OCI-LY7 (cell line): ENCODE measurements at regions not wholly inside any gene's neighbourhood (a gene's known extent, or its start where the extent isn't known, plus 50 kb on each side); places are given as distances from the start of the nearest gene placed in this dataset.

Source experiments
- BruUV-seq: library from RNA; stranded (reverse); fragments of 400-500 nt; replicated peaks from 2 replicates; lab custom pipeline; 2021; lab: Mats Ljungman, UMichigan
- CTCF ChIA-PET: fragments of 300-600 bp; sonication (Branson Sonifier 250); formaldehyde crosslinking; loops from one replicate; lab custom pipeline; 2022; ENCODE audit warnings: antibody characterized with exemption; ENCODE audit not compliant: unreplicated experiment; lab: Charles Lee
- POLR2A ChIA-PET: fragments of 300-600 bp; sonication (Branson Sonifier 250); formaldehyde crosslinking; loops from one replicate; lab custom pipeline; 2022; ENCODE audit warnings: antibody characterized with exemption; lab: Charles Lee
- DNase-seq: peaks from one replicate; pipeline ENCODE4 v3.0.0-alpha.2; 2015; ENCODE audit warnings: low spot score
- H2AFZ ChIP-seq: fragments of 200-600 bp; sonication (generic), shearing (Covaris generic); 2 replicates; pipeline ENCODE4 v1.6.1; 2014; ENCODE audit warnings: mild to moderate bottlenecking, antibody characterized with exemption, low read length, moderate library complexity
- H3K27ac ChIP-seq: fragments of 200-600 bp; sonication (generic); 2 replicates; pipeline ENCODE4 v1.5.1; 2014; ENCODE audit warnings: mixed run types, low read depth, mild to moderate bottlenecking, moderate library complexity, low read length, inconsistent platforms; ENCODE audit not compliant: poor library complexity, severe bottlenecking
- H3K36me3 ChIP-seq: fragments of 200-600 bp; sonication (generic); 2 replicates; pipeline ENCODE4 v1.6.1; 2014; ENCODE audit warnings: mild to moderate bottlenecking, antibody characterized with exemption, low read length, moderate library complexity, mixed read lengths; ENCODE audit not compliant: insufficient read depth
- H3K4me1 ChIP-seq: fragments of 200-600 bp; sonication (generic); 2 replicates; pipeline ENCODE4 v1.5.1; 2014; ENCODE audit warnings: mild to moderate bottlenecking, low read length; ENCODE audit not compliant: insufficient read depth, poor library complexity, severe bottlenecking
- H3K4me2 ChIP-seq: fragments of 200-600 bp; sonication (generic); 2 replicates; pipeline ENCODE4 v1.6.1; 2014; ENCODE audit warnings: mild to moderate bottlenecking, low read length
- H3K4me3 ChIP-seq: fragments of 200-600 bp; sonication (generic); 2 replicates; pipeline ENCODE4 v1.5.1; 2014; ENCODE audit warnings: mild to moderate bottlenecking, low read depth, low read length; ENCODE audit not compliant: poor library complexity, severe bottlenecking
- H3K79me2 ChIP-seq: fragments of 200-600 bp; sonication (generic); 2 replicates; pipeline ENCODE4 v1.6.1; 2016; ENCODE audit warnings: low read depth, mild to moderate bottlenecking, low read length, moderate library complexity, mixed read lengths; ENCODE audit not compliant: insufficient read depth
- H3K9me2 ChIP-seq: fragments of 200-600 bp; sonication (generic); 2 replicates; pipeline ENCODE4 v1.6.1; 2016; ENCODE audit warnings: mild to moderate bottlenecking, low read length, mixed read lengths; ENCODE audit not compliant: insufficient read depth
- H3K9me3 ChIP-seq: fragments of 200-600 bp; sonication (generic); 2 replicates; pipeline ENCODE4 v1.6.1; 2014; ENCODE audit warnings: mild to moderate bottlenecking, mixed run types, low read length, mixed read lengths
- H4K20me1 ChIP-seq: fragments of 200-600 bp; sonication (generic); 2 replicates; pipeline ENCODE4 v1.6.1; 2014; ENCODE audit warnings: mild to moderate bottlenecking, antibody characterized with exemption, low read length, moderate library complexity, mixed read lengths; ENCODE audit not compliant: insufficient read depth
- CTCF ChIP-seq: fragments of 200-600 bp; sonication (generic); conservative IDR thresholded peaks from 2 replicates; pipeline ENCODE4 v1.5.1; 2014; ENCODE audit warnings: mild to moderate bottlenecking, antibody characterized with exemption, low read length, moderate library complexity, mixed read lengths
- EZH2phosphoT487 ChIP-seq: fragments of 200-600 bp; sonication (generic); IDR thresholded peaks from 2 replicates; pipeline ENCODE4 v1.6.1; 2018; ENCODE audit warnings: low read depth, borderline replicate concordance, mild to moderate bottlenecking, mixed run types, antibody characterized with exemption, low read length, moderate library complexity, mixed read lengths
- intact Hi-C: fragments of 100-400 bp; cut with micrococcal nuclease; formaldehyde crosslinking; loops from one replicate; pipeline ENCODE4 v1.10.0; 2022; ENCODE audit not compliant: unreplicated experiment

DNA sequence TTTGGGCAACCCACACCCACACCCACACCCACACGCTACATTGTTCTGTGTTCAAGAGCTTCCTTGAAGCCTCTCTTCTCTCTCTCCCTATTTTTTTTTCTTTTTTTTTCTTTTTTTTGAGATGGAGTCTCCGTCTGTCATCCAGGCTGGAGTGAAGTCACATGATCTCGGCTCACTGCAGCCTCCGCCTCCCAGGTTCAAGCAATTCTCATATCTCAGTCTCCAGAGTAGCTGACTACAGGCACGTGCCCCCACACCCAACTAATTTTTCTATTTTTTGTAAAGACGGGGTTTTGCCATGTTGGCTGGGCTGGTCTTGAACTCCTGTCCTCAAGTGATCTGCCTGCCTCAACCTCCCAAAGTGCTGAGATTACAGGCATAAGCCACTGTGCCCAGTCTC is 271.1 kb downstream of the SHQ1 start:
- POLR2A ChIA-PET, result interaction anchor here (0.6 kb wide), 1 partner anchor 16 kb away, joined by 3 read pairs; no protein-coding TSS in a partner anchor
- CTCF ChIA-PET, result interaction anchor here (0.6 kb wide), 1 partner anchor 117 kb away, joined by 6 read pairs; no protein-coding TSS in a partner anchor
- no peak overlapping the region for H2AFZ ChIP-seq

DNA sequence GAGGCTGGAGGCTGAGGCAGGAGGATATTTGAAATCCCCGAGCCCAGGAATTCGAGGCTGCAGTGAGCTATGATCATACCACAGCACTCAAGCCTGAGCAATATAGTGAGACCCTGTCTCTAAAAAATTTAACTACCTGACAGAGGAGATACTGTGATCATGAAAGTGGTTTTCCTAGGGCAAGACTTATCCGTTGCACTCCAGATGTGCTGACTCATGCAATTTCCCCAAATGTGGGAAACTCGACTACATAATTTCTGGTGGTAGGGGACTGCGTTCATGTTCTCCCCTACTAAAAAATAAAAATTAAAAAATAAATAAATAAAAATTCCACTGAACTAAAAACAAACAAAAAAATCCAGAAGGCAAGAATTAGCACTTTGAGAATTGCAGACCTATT is 271.7 kb downstream of the SHQ1 start:
- Histone ChIP-seq H3K79me2 (no peaks in the 10 kb centered on the region), H3K4me2 (no peak overlapping the region), H3K9me2 (no peaks in the 10 kb centered on the region), H2AFZ (no peak overlapping the region), H3K4me1 (no peaks in the 10 kb centered on the region), H3K36me3 (no peaks in the 10 kb centered on the region), H3K4me3 (no peak overlapping the region), H3K9me3 (no peaks in the 10 kb centered on the region; the same call in 1 of the 2 replicates), H4K20me1 (no peaks in the 10 kb centered on the region), H3K27ac (no peak overlapping the region)
- intact Hi-C loops, result no loop called here
- POLR2A ChIA-PET, result interaction anchor here (0.6 kb wide), 1 partner anchor 16 kb away, joined by 3 read pairs; no protein-coding TSS in a partner anchor
- DNase-seq, result no peak
- TF ChIP-seq CTCF (no peak), EZH2phosphoT487 (no peak)
- CTCF ChIA-PET, result no interaction called here
- no TSS peak for BruUV-seq

More for the DNA sequence above, 271.1 kb downstream of the SHQ1 start:
- Histone ChIP-seq H3K36me3 (no peaks in the 10 kb centered on the region), H3K4me1 (no peaks in the 10 kb centered on the region), H4K20me1 (no peaks in the 10 kb centered on the region), H3K79me2 (no peaks in the 10 kb centered on the region), H3K9me3 (no peaks in the 10 kb centered on the region; the same call in 1 of the 2 replicates), H3K9me2 (no peaks in the 10 kb centered on the region), H3K4me3 (no peak overlapping the region), H3K4me2 (no peak overlapping the region), H3K27ac (no peak overlapping the region)
- intact Hi-C loops, result no loop called here
- DNase-seq, result no peak
- TF ChIP-seq CTCF (no peak), EZH2phosphoT487 (no peak)
- no TSS peak for BruUV-seq

GRCh38 chr3:72574144-72574543 is 274.1 kb downstream of the SHQ1 start:
- no peaks in the 10 kb centered on the region for H3K9me2 ChIP-seq
- TF ChIP-seq EZH2phosphoT487, result no peak
- TF ChIP-seq CTCF, result no peak
- BruUV-seq, result no TSS peak
- no peaks in the 10 kb centered on the region for H3K9me3 ChIP-seq
- POLR2A ChIA-PET, result no interaction called here
- no peaks in the 10 kb centered on the region for H4K20me1 ChIP-seq
- CTCF ChIA-PET, result no interaction called here
- H3K36me3 ChIP-seq, result no peaks in the 10 kb centered on the region
- no peaks in the 10 kb centered on the region for H3K4me1 ChIP-seq
- H3K79me2 ChIP-seq, result no peaks in the 10 kb centered on the region
- no peak overlapping the region for H2AFZ ChIP-seq
- H3K27ac ChIP-seq, result no peak overlapping the region
- no peak overlapping the region for H3K4me2 ChIP-seq
- no peak overlapping the region for H3K4me3 ChIP-seq
- no peak for DNase-seq
- intact Hi-C loops, result no loop called here
